ENCODE measurements at regions not wholly inside any gene's neighbourhood (a gene's known extent, or its start where the extent isn't known, plus 50 kb on each side); places are given as distances from the start of the nearest gene placed in this dataset.

- H3K4me3 ChIP-seq (ENCODE audit: low read length, poor library complexity, severe bottlenecking): no peak overlapping the region
- TF ChIP-seq, protein P1, sequence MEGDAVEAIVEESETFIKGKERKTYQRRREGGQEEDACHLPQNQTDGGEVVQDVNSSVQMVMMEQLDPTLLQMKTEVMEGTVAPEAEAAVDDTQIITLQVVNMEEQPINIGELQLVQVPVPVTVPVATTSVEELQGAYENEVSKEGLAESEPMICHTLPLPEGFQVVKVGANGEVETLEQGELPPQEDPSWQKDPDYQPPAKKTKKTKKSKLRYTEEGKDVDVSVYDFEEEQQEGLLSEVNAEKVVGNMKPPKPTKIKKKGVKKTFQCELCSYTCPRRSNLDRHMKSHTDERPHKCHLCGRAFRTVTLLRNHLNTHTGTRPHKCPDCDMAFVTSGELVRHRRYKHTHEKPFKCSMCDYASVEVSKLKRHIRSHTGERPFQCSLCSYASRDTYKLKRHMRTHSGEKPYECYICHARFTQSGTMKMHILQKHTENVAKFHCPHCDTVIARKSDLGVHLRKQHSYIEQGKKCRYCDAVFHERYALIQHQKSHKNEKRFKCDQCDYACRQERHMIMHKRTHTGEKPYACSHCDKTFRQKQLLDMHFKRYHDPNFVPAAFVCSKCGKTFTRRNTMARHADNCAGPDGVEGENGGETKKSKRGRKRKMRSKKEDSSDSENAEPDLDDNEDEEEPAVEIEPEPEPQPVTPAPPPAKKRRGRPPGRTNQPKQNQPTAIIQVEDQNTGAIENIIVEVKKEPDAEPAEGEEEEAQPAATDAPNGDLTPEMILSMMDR (conservative IDR thresholded peaks at IDR 0.05; ENCODE audit: low read length): no peak
- no peak for TF ChIP-seq EZH2phosphoT487 (IDR thresholded peaks at IDR 0.05; ENCODE audit: borderline replicate concordance)
- no peaks in the 10 kb centered on the region for H3K36me3 ChIP-seq (ENCODE audit: insufficient read depth, low read length)
- H3K9me2 ChIP-seq (replicated peaks; ENCODE audit: low read depth, low read length): no peaks in the 10 kb centered on the region
- no peaks in the 10 kb centered on the region for H4K20me1 ChIP-seq (ENCODE audit: insufficient read depth, low read length, poor library complexity, severe bottlenecking)
- no peaks in the 10 kb centered on the region for H3K4me1 ChIP-seq (ENCODE audit: insufficient read depth, low read length, poor library complexity, severe bottlenecking)
- H2AFZ ChIP-seq (ENCODE audit: low read length): no peak overlapping the region
- H3K79me2 ChIP-seq (ENCODE audit: insufficient read depth, low read length): no peaks in the 10 kb centered on the region
- H3F3A ChIP-seq (ENCODE audit: low read depth): no peaks in the 10 kb centered on the region
- no peak overlapping the region for H3K4me2 ChIP-seq (ENCODE audit: low read depth, low read length, poor library complexity, severe bottlenecking)
- no peaks in the 10 kb centered on the region for H3K27me3 ChIP-seq (ENCODE audit: insufficient read depth, low read length, poor library complexity, severe bottlenecking)
- no peak overlapping the region for H3K9ac ChIP-seq (ENCODE audit: low read depth, low read length, poor library complexity, severe bottlenecking)
- no peaks in the 10 kb centered on the region for H3K9me3 ChIP-seq (ENCODE audit: insufficient read depth, low read depth, low read length)
Measured at GRCh38 chr7:114760477-114760876, 161.4 kb upstream of the MDFIC start.

GRCh38 chr7:114761973-114762372 lies 159.9 kb upstream of the MDFIC start:
- Histone ChIP-seq H3K9me3 (ENCODE audit: insufficient read depth, low read depth, low read length) (no peaks in the 10 kb centered on the region), H3K36me3 (ENCODE audit: insufficient read depth, low read length) (no peaks in the 10 kb centered on the region), H3K4me3 (ENCODE audit: low read length, poor library complexity, severe bottlenecking) (no peak overlapping the region), H3K9ac (ENCODE audit: low read depth, low read length, poor library complexity, severe bottlenecking) (no peak overlapping the region), H4K20me1 (ENCODE audit: insufficient read depth, low read length, poor library complexity, severe bottlenecking) (no peaks in the 10 kb centered on the region), H3K4me2 (ENCODE audit: low read depth, low read length, poor library complexity, severe bottlenecking) (no peak overlapping the region), H2AFZ (ENCODE audit: low read length) (no peak overlapping the region), H3K4me1 (ENCODE audit: insufficient read depth, low read length, poor library complexity, severe bottlenecking) (no peaks in the 10 kb centered on the region), H3K79me2 (ENCODE audit: insufficient read depth, low read length) (no peaks in the 10 kb centered on the region), H3K27me3 (ENCODE audit: insufficient read depth, low read length, poor library complexity, severe bottlenecking) (no peaks in the 10 kb centered on the region), H3F3A (ENCODE audit: low read depth) (no peaks in the 10 kb centered on the region), H3K9me2 (replicated peaks; ENCODE audit: low read depth, low read length) (no peaks in the 10 kb centered on the region)
- TF ChIP-seq, protein P1 (conservative IDR thresholded peaks at IDR 0.05; ENCODE audit: low read length): no peak

DNA sequence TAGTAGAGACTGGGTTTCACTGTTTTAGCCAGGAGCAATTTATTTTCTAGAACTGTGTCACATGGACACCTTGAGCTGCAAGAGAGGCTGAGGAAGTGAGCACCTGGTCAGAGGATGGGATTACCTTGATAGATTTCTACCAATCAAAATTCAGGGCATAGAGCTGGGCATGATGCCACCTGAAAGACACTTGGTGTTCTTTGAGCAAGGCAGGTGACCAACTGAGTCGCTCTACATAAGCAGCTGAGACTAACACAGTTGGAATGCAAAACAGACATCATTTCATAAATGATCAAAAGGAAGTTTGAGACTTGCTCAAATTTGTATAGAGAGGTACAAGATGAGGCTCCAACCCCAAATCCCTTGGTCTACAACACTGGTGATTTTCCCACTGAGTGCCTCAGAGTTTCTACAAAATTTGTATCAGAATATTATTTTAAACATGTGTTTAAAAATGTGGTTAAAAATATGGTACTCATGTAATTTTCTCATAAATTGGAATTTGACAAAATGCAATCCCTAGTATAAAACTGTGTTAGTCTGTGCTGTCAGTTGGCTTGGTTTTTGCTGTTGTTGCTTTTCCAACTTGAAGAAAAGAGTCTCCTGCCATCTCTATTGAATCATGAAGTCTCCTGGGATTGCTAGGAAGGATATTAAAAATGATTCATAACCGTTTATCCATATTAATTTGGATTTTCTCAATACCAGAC lies 156.4 kb upstream of the MDFIC start:
- H3K4me1 ChIP-seq (ENCODE audit: insufficient read depth, low read length, poor library complexity, severe bottlenecking): no peaks in the 10 kb centered on the region
- H3K79me2 ChIP-seq (ENCODE audit: insufficient read depth, low read length): no peaks in the 10 kb centered on the region
- no peaks in the 10 kb centered on the region for H3F3A ChIP-seq (ENCODE audit: low read depth)
- no peaks in the 10 kb centered on the region for H3K9me2 ChIP-seq (replicated peaks; ENCODE audit: low read depth, low read length)
- H3K9ac ChIP-seq (ENCODE audit: low read depth, low read length, poor library complexity, severe bottlenecking): no peak overlapping the region
- H3K36me3 ChIP-seq (ENCODE audit: insufficient read depth, low read length): no peaks in the 10 kb centered on the region
- H3K4me3 ChIP-seq (ENCODE audit: low read length, poor library complexity, severe bottlenecking): no peak overlapping the region
- H2AFZ ChIP-seq (ENCODE audit: low read length): no peak overlapping the region
- TF ChIP-seq, protein P1 (conservative IDR thresholded peaks at IDR 0.05; ENCODE audit: low read length): no peak
- no peak for TF ChIP-seq EZH2phosphoT487 (IDR thresholded peaks at IDR 0.05; ENCODE audit: borderline replicate concordance)
- no peak overlapping the region for H3K4me2 ChIP-seq (ENCODE audit: low read depth, low read length, poor library complexity, severe bottlenecking)
- H3K27me3 ChIP-seq (ENCODE audit: insufficient read depth, low read length, poor library complexity, severe bottlenecking): no peaks in the 10 kb centered on the region
- no peaks in the 10 kb centered on the region for H3K9me3 ChIP-seq (ENCODE audit: insufficient read depth, low read depth, low read length)
- no peaks in the 10 kb centered on the region for H4K20me1 ChIP-seq (ENCODE audit: insufficient read depth, low read length, poor library complexity, severe bottlenecking)

All from Loucy (cell line).